ENCODE measurements at regions not wholly inside any gene's neighbourhood (a gene's known extent, or its start where the extent isn't known, plus 50 kb on each side); places are given as distances from the start of the nearest gene placed in this dataset.

- TF ChIP-seq POLR2A (IDR thresholded peaks at IDR 0.05; ENCODE audit: low read length) (no peak), GATA1 (IDR thresholded peaks at IDR 0.05; ENCODE audit: low read depth, low read length) (no peak)
Measured at GRCh38 chr22:34975721-34976120, 90.2 kb upstream of the ISX start.

Measured in erythroblast (primary cell).